HG03342 (cell line): ENCODE measurements at regions not wholly inside any gene's neighbourhood (a gene's known extent, or its start where the extent isn't known, plus 50 kb on each side); places are given as distances from the start of the nearest gene placed in this dataset.

Source experiments
- ATAC-seq: cut with Tn5 transposase; IDR thresholded peaks from one replicate; pipeline ENCODE4 v1.9.1; 2021; ENCODE audit warnings: mild to moderate bottlenecking, moderate library complexity; ENCODE audit not compliant: unreplicated experiment

DNA sequence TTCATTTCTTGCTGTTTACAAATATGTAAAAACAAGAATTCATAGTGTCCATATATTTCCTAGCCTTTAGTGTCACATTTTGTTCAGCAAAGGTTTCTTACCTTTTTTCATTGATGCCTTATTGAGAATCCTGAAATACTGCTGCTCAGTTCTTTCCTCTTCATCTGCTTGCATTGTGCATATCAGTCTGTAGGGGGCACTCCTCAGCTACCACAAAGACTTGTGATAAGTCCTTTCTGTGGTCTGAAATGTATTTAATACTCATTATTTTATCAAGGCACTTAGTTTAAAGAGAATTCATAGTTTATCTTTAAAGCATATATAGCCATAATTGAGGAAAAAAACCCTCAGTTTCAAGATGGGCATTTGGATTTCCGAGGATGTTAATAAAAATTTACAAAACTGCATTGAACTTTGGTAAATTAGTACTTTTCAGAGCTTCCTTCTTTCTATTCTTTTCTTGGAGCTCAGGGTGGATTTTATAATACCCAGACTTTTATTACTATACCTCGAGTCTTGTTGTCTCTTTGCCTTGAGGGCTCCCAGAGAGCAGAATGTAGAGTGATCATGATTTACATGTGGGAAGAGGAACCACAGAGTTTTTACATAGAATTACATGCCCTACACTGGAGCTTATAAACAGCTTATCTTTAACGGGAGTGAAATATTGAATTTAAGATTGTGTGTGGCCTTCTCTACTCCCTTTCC is 570.1 kb downstream of the PLCL1 start:
- no peak for ATAC-seq

DNA sequence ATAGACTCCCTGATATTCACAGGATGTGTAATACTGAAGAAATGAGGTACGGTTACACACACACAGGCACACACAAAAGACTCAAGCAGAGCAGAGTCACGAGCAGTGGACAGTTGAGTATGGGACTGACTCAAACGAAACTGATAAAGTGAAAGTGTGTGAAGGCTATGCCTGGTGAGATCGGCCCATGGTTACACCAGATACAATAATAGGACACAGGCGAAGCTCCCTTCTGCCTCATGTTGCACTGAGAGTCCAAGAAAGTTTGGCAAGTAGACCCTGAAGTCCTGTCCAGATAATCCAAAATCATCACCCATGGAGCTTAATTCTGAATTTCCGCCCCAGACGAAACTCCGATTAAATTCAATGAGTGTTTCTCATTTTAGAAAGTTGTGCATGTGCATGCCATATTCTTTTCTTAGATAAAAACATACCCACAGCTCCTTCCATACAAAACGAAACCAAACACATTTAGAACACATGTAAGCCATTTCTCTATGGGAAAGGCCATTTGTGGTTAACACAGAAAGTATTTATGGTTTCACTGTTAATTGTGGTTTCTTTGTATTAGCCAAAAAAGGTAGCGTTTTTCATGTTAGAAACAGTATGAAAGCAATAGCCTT is 567.6 kb downstream of the PLCL1 start:
- peak; percentile 98 for ATAC-seq

DNA sequence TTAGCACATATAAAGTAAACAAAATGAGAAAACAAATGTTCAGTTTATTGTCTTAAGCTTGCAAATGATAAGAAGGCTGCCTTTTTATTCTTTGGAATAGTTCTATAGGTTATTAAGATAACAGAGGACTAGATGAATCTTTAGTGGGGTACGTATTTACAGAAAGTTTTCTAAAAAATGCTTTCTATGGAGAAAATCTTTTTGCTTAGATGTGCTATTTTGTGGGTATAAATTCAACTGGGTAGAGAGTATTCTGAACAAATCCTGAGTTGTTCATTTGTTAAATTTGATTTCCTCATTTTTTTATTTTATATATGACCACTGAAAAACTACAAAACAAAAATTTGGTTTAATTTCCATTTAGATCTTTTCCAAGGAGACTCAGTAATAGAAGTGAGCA is 566.9 kb downstream of the PLCL1 start:
- ATAC-seq = no peak

DNA sequence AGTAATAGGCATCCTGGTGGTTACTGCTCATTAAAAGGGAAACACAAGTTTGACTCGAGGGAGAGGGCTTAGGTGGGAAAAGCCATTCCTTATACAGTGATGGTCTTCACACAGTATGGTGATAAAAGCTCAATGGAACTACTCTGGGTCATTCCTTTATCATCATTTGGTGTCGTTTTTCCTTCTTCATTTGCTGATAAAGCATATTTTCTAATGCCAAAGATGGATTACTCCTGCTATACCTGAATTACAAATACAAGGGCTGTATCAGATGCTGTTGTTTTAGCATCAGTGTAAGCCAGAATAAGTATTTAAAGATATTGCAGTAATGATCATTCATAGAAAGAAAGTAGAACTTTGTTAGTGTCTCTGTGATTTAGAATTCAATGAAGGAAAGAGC is 563.7 kb downstream of the PLCL1 start:
- no peak for ATAC-seq

DNA sequence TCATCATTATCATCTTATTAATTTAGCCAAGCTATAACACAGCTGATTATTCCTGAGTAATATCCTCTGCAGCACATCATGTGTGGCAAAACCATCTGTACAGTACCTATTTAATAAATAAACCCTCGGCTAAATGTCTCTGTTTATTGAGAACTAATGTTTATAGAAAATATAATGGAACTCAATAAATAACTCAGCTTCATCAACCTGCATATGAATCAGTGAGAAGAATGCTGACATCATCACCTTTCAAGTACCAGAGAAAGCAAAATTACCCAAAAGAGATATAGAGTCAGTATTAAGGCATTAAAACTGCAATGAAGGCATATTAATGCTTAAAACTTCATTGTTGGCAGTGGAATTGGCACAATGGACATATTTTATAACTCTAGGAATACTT is 558.3 kb downstream of the PLCL1 start:
- ATAC-seq = no peak

DNA sequence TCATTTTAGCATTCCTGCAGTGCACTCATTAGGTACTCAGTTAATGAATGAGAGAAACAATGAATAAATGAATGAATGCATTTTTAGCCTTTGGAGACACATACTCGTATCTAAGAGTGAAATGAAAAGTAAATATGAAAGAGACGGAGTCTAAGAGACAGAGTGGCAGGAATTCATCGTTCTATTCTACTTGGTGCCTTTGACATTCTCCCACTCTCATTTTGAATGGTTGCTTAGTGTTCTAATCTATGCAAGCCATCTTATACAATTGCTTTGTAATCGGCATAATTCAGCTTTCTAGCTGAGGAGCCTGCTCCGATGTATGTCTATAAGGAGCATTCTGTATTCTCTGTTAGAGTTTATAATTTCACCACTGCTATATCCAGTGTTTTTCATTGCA is 554.9 kb downstream of the PLCL1 start:
- ATAC-seq = no peak

DNA sequence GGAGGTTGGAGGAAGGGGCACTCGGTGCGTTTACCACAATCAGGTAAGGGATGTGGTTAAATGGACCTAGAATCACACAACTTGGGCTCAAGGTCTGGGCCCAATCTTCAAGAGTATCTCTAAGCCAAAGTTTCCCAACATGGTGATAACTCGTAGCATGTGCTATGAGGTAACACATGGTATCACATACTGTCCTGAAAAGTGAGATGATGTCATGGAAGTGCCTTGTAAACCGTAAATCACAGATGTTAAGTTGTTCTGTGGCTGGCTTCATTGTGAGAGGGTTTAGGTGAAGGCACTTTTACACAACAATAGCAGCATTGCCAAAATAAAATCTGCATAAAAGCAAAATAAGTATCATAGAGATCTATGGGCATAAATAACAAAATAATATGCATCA is 551.8 kb downstream of the PLCL1 start:
- no peak for ATAC-seq

DNA sequence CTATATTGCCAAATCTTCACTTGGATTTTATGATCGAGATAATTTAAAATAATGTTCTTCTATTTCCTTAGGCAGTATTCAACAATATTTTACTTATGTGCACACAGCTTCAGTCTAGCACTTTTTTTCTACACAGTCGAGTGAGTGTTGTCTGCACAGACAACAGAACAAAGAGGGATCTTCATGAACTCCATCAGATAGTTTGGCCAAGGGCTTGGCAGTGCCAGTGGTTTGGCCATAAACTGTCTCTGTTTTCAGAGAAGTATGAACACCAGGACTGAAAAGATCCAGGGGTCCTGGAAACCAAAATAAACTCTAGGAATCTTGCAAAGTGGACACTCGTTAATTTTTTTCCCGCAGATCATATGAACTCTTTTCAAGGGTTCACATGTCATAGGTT is 547.3 kb downstream of the PLCL1 start:
- no peak for ATAC-seq

DNA sequence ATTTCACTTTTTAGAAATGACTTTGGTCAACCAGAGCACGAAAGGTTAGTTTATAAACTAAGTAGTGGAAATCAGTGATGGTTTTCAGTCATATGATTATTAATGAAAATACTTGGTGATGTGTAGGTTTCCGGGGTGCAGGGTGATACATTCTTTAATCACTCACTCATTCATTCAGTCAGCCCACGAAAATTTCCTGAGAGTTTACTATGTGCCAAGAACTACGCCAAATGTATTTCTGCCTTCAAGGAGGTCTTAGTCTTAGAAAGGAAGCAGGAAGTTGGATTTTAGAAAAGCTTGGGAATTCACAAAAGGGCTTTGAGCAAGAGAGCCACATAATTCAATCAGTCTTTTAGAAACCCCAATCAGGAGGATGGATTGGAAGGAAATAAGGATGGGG is 543.6 kb downstream of the PLCL1 start:
- ATAC-seq = no peak

DNA sequence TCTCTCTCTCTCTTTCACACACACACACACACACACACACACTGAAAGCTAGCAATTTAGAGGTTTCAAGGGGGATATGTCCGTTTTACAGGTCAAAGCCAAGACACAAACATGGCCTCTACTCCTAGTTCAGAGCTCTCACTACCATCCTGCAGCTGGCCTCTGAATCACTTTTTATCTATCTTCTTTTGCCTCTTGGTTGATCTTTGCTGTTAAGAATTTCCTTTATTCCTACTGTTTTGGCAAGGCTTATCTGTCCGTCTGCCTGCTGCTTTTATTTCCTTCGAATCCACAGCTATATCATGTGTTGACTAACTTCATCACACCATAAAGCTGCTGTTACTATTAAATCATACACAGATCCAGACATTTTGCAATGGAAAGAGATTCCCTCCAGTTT is 543.0 kb downstream of the PLCL1 start:
- no peak for ATAC-seq

DNA sequence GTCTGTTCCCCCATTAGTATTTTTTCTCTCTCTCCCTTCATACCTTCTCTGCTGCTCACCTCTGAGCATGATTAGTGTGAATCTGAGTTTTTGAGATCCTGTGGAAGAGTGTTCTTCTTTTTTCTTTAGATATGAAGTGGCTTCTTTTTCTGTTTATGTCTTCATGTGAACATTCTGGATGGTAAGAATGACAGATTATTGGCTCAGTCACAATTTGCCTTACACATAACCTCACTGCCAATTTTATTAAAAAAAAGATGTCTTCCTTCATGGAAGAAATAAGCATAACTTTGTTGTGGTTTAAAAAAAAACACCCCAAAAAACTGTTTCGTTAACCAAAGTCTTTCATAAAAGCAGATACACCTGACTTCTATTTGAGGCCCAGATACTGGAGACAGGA is 539.1 kb downstream of the PLCL1 start:
- ATAC-seq = no peak

DNA sequence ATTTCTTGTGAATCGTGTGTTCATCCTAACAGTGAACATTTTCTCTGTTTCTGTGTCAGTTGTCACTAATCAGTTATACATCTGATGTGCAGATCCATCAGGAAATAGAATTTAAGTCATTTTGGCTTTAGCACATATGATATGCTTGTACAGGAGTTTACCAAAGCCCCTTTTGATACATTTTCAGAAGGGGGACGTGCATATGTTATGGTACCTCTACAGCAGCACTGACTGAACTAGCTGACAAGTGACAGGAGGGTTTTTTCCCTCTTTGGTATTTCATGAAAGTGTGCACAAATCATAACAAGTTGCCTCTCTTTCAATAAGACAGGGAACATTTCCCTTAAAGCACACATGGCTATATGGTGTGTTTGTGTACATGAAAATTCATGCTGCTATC is 536.5 kb downstream of the PLCL1 start:
- no peak for ATAC-seq

DNA sequence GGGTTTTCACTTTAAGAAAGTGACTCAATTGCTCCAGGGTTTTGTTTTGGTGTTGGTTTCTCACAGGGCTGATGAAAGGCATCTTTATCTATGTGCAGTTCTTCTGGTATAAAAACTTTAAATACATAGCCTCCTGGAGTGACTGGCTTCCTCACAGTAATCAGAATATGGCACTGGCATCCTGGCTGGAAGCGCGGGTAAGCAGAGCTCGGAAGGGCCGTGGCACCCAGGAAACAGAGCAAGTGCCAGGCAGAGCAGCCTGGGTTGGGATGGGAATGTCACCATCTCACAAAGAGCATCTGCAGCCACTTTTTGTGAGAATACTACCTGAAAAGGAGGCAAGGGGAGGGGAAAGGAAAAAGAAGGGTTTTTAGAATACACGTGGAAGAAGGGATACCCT is 534.7 kb downstream of the PLCL1 start:
- no peak for ATAC-seq

DNA sequence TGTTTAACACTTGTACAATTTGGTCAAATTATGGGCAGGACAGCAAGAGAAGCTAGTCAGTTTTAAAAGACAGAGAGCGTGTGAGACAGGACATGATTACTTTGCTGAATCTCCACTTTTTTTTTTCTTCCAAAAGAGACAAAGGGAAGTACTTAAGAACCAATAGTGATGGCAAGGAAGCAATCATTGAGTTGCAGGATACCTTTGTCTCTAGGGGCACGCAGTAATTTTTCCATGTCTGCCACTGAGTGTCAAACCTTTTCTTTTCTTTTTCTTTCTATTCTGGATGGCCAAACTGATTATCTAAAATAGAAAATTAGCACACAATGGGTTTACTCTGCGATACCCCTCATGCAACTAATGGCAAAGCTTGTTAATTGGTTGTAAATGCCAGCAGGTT is 533.0 kb downstream of the PLCL1 start:
- no peak for ATAC-seq

DNA sequence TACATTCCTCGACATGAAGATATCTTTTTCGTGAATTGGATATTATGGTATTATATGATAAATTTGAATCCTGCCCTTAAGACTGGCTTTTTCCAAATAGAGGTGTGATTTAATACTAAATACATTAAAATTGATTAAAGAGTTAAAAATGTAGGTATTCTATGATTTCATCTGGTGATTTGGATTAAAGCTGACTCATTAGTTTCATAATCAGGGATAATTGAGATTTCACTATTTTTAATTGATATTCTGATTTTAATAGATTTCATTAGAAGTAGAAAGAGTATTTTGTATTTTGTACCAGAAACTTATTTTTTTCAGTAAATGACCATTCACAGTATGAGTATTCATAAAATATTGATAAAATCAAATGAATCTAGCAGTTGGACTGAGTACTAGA is 524.1 kb downstream of the PLCL1 start:
- no peak for ATAC-seq

DNA sequence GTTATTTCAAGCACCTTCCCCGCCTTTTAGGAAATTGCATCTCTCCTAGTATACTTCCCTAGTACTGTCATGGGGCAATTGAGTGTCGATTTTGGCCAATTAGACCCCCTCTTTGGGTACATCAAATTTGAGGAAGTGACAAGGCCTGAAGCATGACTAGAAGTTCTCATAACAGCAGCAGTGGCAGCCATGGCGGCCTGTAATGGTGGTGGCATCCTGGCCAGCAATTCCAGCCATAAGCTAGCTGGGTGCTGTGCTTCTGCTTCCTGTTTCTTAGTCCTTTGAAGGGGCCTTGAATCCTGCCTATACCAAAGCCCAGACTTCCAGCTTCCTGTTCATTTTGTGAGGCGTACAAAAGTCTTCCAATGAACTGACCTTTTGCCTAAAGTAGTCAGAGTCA is 523.1 kb downstream of the PLCL1 start:
- no peak for ATAC-seq

DNA sequence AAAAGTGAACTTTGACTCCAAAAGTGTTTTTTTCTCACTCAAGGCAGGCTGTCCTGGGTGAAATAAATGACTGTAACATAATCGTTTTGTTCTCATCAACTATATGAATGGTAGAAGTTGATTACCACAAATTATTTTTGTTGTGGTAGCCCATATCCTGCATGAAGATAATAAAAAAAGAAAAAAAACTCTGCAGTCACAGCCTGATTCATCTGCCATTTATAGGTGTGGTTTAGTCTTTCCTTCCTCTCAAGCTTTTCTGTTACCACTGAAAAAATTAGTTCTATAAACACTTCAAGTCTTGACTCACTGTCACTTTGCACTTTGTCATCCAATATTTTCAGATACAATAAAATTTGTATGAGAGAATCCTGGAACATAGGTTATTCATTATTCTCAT is 522.0 kb downstream of the PLCL1 start:
- no peak for ATAC-seq

DNA sequence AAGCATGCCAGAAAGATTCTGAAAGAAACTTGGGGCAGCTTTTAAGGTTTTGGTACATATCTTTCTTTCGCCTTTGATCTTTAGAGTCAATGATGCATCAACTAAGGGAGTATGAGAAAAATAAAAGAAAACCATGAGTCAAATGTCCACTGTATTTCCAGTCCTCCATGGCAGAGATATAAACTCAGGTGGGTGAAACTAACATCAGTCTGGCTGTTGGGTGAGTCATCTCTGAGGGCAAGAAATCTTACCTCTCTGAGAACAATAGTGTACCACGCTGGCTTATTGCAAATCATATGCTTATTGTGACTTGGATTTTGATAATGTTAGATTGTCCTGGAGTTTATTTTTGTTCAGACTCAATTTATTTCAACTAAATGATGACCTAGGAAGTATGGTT is 521.0 kb downstream of the PLCL1 start:
- ATAC-seq = no peak

DNA sequence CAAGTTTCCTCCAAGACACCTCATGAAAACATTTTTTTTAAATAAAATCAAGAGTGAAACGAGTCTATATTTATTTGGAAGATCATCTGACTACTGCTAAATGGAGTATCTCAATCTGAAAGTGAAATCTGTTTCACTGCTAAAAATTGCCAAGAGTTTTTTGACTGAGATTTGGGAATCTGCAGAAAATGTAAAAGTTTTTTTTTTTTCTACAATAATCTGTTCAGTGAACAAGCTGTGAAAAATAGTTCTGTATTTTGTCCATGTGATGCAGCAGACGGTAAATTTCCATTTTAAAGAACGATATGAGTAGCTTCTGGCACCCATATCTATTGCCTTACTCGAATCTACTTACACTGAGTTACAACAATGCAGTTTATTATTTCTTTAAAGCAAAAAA is 519.7 kb downstream of the PLCL1 start:
- ATAC-seq = no peak

DNA sequence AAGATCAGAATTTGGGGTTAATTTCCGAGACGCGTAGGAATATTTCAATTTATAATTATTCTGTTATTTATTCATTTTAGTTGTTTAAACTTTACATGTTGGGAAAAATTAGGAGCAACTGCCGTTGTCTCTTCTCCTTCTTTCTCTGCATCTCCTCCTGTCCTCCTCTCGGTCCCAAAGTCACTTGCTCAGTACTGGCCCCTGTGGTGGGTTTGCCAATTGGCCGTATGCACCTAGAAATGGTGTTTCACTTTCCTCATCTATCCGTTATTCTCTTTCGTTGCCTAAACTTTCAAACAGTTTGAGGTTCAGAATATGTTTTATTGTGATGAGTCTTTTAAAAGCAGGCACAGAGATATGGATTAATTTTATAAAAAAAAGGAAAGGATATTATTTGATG is 517.9 kb downstream of the PLCL1 start:
- no peak for ATAC-seq

DNA sequence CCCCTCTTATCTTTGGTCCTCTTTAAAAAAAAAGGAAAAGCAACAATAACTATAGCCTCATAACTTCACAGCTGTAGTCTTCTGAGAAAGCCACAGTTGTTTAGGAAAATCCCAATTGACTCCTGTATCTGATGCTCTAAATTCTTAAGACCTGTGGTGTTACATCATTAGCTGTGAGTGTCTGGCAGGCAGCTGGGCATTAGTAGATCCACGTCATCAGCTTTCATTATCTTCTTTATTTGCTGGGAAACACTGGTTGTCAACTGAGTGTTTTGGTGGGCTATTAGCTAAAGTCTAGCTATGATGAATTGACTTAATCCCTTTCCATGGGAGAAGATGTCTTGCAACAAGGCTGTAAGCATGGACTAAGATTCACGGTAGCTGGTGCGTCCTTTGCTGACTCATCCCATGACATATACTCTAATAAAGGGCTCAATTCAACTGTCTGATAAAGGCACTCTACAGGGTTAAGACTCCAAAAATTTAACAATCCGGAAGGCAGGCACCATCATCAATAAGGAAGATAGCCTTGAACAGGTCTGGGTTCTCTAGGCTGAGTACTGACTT is 517.2 kb downstream of the PLCL1 start:
- ATAC-seq = no peak

DNA sequence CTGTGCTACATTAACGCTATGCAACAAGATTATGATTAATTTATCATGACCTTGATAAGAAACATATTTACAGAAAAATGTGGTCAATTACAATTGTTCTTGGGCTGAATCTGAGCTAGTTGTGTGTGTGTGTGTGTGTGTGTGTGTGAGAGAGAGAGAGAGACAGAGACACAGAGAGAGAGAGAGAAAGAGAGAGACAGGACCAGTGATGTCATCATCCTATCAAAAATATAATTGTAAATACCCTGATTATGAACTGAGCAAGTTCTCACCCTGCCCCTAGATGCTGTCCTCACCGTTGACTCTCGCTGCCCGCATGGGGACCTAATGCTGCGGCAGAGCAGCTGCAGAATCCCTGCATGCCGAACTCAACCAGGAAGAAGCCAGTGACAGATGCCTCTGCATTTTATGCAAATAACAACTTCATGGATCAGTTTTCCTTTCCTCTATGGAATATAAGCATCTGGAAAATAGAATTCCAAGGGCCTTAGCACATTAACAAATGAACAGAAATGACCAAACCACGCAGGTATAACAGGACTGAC is 512.5 kb downstream of the PLCL1 start:
- ATAC-seq = no peak
